Adrenal gland (tissue), 5 donors: ENCODE measurements at regions not wholly inside any gene's neighbourhood (a gene's known extent, or its start where the extent isn't known, plus 50 kb on each side); places are given as distances from the start of the nearest gene placed in this dataset.

Experiments used
- POLR2A ChIP-seq, 2 donors: fragments of 450-650 bp; IDR thresholded peaks; one replicate each; pipeline ENCODE4 v1.6.1; 2017; ENCODE audit warnings: antibody characterized with exemption in 2 of 2, mild to moderate bottlenecking in 2 of 2, moderate library complexity in 1 of 2
- TF ChIP-seq, protein P1 (sequence below), 6 experiments: fragments of 450-650 bp in 4 of 6; fragments of 200-600 bp in 2 of 6; sonication (generic) in 1 of 6; IDR thresholded peaks; 1 replicate in 5 of 6; 2 replicates in 1 of 6; pipeline versions ENCODE4 v1.5.1 to v1.8.0; 2016 to 2021; ENCODE audit warnings: antibody characterized with exemption in 6 of 6, mild to moderate bottlenecking in 2 of 6, moderate library complexity in 1 of 6
- donor health status: DM: no; HTN: no; CAD: no.

DNA sequence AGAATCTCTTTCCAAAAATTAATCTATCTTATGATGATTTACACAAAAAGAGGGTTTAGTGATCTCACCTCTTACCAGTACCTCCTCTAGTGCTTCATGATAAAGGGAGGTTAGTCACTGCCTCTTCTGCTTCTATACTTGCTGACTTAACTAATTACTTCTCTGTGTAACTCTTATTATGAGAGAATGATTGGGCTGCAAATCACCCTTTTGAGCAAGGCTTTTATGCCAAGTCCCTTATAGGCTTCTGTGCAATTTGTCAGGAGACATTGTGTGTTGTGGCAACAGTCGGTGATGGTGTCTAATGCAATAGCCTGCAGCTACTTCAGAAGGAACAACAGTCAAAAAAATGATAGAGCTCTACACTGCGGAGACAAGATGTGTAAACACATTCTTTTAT, 1568.1 kb upstream of the GOT2 start:
- TF ChIP-seq, protein P1, sequence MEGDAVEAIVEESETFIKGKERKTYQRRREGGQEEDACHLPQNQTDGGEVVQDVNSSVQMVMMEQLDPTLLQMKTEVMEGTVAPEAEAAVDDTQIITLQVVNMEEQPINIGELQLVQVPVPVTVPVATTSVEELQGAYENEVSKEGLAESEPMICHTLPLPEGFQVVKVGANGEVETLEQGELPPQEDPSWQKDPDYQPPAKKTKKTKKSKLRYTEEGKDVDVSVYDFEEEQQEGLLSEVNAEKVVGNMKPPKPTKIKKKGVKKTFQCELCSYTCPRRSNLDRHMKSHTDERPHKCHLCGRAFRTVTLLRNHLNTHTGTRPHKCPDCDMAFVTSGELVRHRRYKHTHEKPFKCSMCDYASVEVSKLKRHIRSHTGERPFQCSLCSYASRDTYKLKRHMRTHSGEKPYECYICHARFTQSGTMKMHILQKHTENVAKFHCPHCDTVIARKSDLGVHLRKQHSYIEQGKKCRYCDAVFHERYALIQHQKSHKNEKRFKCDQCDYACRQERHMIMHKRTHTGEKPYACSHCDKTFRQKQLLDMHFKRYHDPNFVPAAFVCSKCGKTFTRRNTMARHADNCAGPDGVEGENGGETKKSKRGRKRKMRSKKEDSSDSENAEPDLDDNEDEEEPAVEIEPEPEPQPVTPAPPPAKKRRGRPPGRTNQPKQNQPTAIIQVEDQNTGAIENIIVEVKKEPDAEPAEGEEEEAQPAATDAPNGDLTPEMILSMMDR (IDR thresholded peaks at IDR 0.05) = no peak
- no peak for TF ChIP-seq POLR2A (IDR thresholded peaks at IDR 0.05)
